ENCODE measurements at regions not wholly inside any gene's neighbourhood (a gene's known extent, or its start where the extent isn't known, plus 50 kb on each side); places are given as distances from the start of the nearest gene placed in this dataset.

DNA sequence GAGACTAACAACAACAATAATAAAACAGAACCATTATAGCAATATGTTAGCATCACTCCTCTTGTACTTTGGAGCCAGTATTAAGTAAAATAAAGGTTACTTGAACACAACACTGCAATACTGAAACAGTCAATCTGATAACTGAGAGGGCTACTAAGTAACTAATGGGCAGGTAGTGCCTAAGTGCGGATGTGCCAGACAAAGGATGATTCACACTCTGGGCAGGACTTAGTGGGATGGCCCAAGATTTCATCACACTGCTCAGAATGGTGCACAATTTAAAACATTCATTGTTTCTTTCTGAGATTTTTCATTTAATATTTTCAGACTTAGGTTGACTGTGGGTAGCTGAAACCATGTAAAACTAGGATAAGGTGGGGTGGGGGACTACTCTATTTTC lies 131.9 kb upstream of the CAND1 start:
- H4K20me1 ChIP-seq (ENCODE audit: insufficient read depth, low read length): no peaks in the 10 kb centered on the region
- BruUV-seq (replicated peaks): no TSS peak
- no peak overlapping the region for H3K9ac ChIP-seq (ENCODE audit: insufficient read depth, low read depth, low read length)
- no peak overlapping the region for H2AFZ ChIP-seq (ENCODE audit: low read length)
- in situ Hi-C loops (cut with HindIII; ENCODE audit: extremely low pct_ligation_motif_present, low pct_unique_long_range_greater_than_20kb): no loop called here
- ATAC-seq (no peak), DNase-seq (ENCODE audit: low spot score) (no peak), FAIRE-seq (no peak)
- no peak overlapping the region for H3K4me3 ChIP-seq (replicated peaks in 1 of 3; ENCODE audit: insufficient read depth in 1 of 3, low read depth in 2 of 3, low read length in 3 of 3)
- WGBS (ENCODE audit: low lambda C conversion rate): 58% methylated on average over 1 of the region's 1 CpG
- H3K4me2 ChIP-seq (ENCODE audit: low read depth, low read length): no peak overlapping the region
- no peaks in the 10 kb centered on the region for H3K36me3 ChIP-seq (replicated peaks in 1 of 2; ENCODE audit: control insufficient read depth in 1 of 2, insufficient read depth in 2 of 2, low read length in 2 of 2)
- no peaks in the 10 kb centered on the region for H3K4me1 ChIP-seq (ENCODE audit: insufficient read depth, low read length)
- POLR2A ChIA-PET: no interaction called here
- H3K27me3 ChIP-seq (ENCODE audit: control insufficient read depth in 1 of 2, insufficient read depth in 2 of 2, low read length in 2 of 2): no peaks in the 10 kb centered on the region
- intact Hi-C loops (cut with micrococcal nuclease; ENCODE audit: unreplicated experiment): no loop called here
- CTCF ChIA-PET (ENCODE audit: low intra/inter-chr PET ratio, low total read pairs): no interaction called here
- no peak overlapping the region for H3K27ac ChIP-seq (ENCODE audit: extremely low read length, insufficient read depth, low read length)
- no peaks in the 10 kb centered on the region for H3K9me3 ChIP-seq (ENCODE audit: low read length)
- TF ChIP-seq ZNF362 (CRISPR knock-in tag; IDR thresholded peaks at IDR 0.05; ENCODE audit: borderline replicate concordance): no peak
- TF ChIP-seq NBN (conservative IDR thresholded peaks at IDR 0.05): no peak
- TF ChIP-seq RFXANK (CRISPR knock-in tag; IDR thresholded peaks at IDR 0.05): no peak
- no peak for TF ChIP-seq ZNF747 (CRISPR knock-in tag; IDR thresholded peaks at IDR 0.05; ENCODE audit: borderline replicate concordance)
- TF ChIP-seq ZNF550 (CRISPR knock-in tag; IDR thresholded peaks at IDR 0.05; ENCODE audit: borderline replicate concordance): no peak
- TF ChIP-seq, protein P1, sequence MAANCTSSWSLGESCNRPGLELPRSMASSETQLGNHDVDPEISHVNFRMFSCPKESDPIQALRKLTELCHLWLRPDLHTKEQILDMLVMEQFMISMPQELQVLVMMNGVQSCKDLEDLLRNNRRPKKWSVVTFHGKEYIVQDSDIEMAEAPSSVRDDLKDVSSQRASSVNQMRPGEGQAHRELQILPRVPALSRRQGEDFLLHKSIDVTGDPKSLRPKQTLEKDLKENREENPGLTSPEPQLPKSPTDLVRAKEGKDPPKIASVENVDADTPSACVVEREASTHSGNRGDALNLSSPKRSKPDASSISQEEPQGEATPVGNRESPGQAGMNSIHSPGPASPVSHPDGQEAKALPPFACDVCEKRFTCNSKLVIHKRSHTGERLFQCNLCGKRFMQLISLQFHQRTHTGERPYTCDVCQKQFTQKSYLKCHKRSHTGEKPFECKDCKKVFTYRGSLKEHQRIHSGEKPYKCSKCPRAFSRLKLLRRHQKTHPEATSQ (CRISPR knock-in tag; IDR thresholded peaks at IDR 0.05; ENCODE audit: borderline replicate concordance): no peak
- no peak for TF ChIP-seq FOXO4 (CRISPR knock-in tag; conservative IDR thresholded peaks at IDR 0.05)
- no peaks in the 10 kb centered on the region for H3K79me2 ChIP-seq (ENCODE audit: insufficient read depth, low read length)

All from HepG2 (cell line).